HG02938 (cell line): ENCODE measurements at regions not wholly inside any gene's neighbourhood (a gene's known extent, or its start where the extent isn't known, plus 50 kb on each side); places are given as distances from the start of the nearest gene placed in this dataset.

Experiments used
- ATAC-seq: cut with Tn5 transposase; IDR thresholded peaks from one replicate; pipeline ENCODE4 v1.9.1; 2021; ENCODE audit warnings: mild to moderate bottlenecking, moderate library complexity; ENCODE audit not compliant: unreplicated experiment

DNA sequence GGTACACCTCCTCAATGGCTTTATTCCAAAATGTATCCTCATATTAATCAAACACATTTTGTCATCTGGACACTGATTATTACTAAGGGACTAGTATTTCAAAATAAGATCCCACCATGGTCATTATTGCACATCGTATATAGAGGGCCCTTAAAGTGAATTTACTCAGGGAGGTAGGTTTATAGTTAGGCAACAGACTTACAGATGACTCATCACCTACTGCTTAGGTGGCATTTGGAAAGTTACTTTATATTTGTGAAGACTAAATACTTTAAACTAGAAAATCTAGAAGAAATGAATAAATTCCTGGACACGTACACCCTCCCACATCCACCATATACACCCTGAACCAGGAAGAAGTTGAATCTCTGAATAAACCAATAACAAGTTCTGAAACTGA, 353.0 kb downstream of the KCTD12 start:
- no peak for ATAC-seq

DNA sequence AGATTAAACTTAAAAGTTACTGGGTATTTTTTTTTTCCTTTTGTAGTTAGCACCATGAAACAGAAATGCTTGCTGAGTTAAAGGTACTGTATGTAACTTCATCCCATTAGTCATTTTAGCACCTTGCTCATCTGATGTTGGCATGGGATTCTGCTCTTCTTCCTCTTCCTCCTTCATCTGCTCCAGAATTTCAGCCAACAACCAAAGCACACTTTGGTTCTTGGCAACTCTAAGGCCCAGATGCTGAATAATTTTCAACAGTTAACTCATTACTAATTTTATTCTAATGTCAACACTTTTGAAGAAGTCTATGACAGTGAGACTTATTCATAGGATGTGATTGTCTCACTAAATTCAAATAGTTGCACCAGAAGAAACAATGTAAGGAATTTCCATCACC, 359.2 kb downstream of the KCTD12 start:
- ATAC-seq = no peak

DNA sequence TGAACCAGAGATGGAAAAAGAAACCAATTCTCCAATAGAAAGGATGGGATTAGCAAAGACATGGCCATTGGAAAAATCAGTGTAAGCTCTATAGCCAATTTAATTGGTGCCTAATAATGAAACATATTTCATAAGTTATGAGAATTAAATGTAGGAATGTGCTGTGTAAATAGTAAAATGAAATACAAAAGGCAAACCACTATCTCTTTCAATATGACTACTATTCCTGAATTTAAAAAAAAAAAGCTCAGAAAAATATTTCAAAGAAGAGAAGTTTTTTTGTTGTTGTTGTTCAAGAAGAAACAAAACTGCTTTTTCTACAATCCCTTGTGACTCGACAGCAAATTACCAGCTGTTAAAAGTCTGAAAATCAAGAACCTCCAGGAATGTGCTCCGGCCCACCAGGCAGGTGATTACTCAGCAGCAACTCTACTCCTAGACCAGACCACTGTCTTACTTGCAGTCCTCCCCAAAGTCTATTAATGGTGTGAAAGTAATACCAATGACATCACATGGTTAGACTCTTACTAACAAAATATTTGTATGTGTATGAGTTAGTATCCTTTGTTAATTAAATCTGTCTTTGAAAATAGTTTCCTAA, 362.4 kb downstream of the KCTD12 start:
- ATAC-seq = peak; percentile 59

DNA sequence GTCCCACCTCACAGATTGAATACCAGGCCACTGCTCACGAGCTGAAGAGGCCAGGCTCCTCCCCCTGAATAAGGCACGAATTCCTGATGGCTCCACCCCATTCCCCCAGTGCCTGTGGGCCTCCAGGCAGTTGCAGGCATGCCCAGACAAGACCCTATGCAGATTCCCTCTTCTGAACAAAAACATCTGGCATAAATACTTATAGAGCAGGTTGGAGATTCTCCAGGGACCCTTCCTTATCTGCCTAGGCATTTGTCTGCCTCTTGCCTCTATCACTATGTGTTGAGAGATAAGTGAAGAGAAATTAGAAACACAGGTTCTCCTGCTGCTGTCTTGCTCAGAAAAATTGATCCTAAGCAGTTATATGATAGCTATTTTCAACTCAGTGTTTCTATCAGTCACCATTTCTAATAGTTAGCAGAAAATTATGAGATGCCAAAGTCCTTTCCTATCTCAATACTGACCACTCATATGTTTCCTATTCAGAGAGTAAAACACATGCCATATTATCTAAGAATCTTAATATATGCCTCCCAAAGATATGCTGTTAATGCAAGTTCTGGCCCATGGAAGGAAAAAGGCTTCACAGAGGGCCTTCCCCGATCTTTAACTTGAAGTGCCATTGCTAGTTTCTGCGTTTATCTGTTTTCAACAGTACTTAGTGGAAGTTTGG, 364.0 kb downstream of the KCTD12 start:
- ATAC-seq = no peak

DNA sequence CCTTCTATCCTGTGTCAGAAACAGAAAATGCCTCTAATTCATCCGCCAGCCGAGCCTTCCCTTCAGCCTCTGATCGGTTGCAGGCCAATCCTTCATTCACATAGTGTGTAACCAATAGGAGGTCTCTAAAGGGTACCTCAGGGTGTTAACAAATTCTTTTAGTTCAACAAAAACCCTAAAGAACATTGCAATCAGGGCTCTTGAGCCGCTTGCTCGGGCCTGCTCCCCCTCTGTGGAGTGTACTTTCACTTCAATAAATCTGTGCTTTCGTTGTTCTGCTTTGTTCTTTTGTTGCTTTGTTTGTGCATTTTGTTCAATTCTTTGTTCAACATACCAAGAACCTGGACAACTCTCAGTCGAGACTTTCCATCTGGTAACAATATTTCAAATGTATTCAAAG, 366.5 kb downstream of the KCTD12 start:
- ATAC-seq = no peak

DNA sequence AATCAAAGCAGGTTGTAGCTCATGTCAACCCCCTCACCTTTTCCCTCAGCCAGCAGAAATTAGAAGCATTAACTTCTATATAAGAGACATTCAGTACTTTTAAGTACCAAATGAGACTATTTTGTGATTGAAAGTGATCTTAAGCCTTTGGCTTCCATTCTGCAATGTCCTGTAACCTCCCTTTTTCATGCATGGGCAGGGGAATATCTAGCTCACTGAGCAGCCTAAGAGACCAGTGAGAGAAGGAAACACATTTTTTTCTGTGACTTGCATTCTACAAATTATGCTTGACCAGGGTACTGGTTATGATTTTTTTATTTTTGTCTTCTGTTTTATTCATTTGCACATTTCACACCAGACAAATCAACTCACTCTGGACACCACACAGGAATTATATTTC, 369.6 kb downstream of the KCTD12 start:
- no peak for ATAC-seq

DNA sequence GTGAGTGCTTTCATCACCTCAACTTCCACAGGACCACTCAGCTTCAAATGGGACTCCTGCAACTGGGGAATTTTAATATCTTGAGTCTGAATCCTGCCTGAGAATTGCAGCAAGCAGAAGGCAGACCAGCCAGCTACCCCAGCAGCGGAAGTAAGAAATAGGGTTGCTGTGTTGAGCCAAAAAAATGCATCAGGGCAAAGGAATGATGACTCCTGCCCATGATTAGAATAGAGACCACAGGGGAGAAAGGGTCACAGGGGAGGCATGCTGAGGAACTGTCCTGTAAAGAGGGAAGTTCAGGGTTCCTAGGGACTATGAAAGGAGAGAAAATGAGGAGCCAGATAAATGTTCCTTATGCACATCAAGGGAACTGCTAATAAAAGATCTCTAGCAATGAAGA, 370.2 kb downstream of the KCTD12 start:
- ATAC-seq = no peak

DNA sequence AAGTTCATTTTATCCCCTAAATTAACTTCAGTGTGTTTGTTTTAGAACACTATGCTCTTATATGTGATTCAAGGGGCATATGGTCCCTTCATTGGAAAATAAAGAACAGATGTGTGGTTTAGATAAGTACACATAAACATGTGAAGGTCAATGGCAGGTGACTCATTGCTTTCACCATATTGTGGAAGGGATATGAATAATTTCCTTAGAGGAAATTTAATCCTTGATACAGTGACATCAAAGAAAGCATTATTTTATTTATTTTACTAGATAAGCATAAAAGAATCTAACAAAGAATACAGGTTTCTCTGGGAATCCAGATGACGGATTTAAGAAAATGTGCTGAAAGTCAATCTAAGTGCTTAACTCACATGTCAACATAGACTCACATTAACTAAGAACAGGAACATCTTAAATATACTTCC, 373.5 kb downstream of the KCTD12 start:
- ATAC-seq = no peak

DNA sequence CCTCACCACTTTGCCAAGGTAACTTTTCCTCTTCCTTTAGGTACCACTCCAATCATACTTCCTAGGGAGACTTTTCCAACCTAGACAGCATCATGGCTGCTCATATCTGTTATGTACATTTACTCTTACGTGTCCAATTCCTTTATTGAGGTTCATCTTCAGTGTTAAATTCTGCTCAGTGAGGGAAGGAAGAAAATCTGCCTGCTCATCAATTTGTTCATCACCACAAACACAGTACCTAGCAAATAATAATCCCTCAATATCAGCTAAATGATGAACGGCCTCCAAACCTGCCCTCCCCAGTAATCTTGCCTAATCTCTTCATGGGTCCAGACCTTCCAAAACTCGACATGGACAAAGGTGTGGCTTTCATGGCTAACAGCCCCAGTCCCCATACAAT, 380.8 kb downstream of the KCTD12 start:
- no peak for ATAC-seq

DNA sequence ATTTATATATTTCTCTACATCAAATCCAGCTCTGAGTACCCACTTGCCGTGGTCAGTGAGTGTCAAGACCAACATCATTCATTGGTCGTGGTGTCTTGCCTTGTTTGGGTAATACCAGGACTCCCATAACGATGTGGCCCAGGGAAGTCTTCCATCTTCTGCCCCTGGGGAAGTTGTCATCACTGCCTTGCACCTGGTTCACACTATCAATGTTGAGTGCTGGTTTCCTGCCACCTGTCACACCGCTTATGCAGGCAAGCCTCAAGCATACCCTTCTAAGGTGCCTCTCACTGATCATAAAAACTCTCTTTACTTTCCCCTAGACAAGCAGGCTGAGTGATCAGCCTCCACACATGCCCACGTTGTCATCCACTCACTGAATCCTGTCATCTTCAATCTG, 382.4 kb downstream of the KCTD12 start:
- ATAC-seq = no peak

DNA sequence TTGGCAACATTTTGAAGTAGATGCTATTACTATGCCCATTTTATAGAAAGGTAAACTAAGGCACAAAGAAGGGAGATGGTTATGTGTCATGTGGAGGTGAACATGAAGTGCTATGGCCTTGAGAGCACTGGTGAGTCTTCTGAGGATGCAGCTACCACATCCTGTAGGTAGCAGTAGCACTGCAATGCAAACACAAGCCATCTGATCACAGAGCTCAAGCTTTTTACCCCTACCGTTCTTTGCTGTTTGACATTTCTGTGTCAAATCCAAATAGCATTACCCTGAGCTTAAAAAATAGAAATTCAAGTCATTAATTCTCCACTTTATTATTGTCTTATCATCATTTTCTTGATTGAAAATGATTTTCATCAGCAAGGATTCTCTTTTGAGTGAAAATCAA, 382.9 kb downstream of the KCTD12 start:
- no peak for ATAC-seq

DNA sequence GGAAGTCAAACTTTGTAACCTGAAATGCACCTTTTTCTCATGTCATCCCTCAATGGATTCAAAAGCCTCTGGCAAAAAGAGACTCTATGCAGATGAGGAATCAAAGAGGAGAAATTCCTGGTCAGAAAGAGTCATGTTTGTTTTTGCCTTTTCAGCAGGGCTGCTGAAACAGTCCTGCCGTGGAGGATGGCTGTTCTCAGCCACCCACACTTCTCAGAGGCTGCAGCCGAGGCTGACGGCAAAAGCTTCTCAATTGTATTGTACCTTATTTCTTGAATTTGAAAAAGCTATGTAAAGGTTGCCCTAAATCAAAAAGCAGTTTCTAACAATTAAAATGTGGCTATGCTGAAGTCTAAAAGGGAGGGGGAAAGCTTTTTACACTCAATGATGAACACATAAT, 385.3 kb downstream of the KCTD12 start:
- no peak for ATAC-seq

DNA sequence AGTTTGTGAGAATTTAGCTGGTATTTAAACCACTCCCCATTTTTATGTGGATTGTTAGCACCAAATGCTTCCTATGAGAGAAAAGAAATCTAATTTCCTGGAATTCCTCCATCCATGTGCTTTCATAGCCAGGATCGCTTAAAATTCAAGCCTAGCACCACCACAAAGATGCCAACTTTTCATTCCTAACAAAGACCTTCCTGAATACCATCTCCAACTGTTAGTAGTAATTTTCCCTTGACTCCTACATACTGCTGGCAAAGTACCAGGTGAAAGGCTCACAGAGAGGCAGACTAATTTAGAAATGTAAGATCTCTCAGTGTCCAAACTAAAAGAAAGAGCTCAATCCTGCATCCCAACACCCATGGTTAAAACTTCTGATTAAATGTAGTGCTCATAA, 386.3 kb downstream of the KCTD12 start:
- ATAC-seq = no peak

DNA sequence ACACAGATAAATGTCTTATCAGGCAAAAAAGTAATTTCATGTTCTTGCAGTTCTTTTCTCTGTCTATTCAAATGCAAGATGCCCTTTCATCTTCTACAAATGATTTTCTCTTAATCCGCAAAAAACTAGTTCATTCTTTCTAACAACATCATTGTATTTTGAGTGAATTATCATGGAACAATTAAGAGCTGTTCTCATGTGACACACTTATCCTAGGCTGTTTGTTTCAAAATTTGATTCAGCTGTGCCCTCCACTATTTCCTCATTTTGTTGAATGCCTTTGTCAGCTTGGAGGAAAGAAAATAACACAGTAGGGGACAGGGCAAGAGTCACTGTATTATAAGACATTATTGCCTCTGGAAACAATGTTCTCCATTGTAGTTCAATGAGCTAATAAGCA, 396.9 kb downstream of the KCTD12 start:
- ATAC-seq = no peak

DNA sequence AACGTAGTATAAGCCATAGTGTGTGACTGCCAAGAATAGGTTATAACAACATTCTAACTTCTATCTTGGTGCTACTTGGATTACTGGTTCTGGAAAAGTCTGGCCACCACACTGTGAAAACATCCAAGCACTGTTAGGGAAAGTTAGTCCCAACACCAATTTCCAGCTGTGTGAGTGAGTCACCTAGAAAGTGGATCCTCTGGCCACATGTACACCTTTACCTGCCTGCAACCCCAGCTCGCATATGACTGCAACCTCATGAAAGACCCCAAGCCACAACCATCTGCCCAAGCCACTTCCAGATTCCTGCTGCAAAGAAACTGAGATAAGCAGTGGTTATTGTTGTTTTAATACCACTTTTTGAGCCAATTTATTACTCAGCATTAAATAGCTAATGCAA, 404.5 kb downstream of the KCTD12 start:
- ATAC-seq = no peak

DNA sequence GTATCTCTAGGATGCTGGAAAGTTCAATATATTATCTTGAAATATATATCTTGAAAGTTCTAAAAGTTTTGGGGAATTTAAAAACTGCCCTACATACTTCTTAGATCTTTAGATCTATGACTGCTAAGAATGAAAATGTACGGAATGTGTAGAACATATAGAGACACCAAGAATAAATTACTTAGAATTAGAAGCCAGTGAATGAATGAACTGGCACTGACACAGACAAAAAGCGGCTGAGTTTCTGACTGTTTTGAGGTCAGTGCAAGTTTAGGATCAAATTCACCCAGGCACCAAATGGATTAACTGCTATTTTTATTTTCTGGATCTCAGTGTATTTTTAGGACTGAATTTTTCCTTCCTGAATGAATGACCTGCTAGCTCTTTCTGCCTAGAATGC, 411.2 kb downstream of the KCTD12 start:
- no peak for ATAC-seq

DNA sequence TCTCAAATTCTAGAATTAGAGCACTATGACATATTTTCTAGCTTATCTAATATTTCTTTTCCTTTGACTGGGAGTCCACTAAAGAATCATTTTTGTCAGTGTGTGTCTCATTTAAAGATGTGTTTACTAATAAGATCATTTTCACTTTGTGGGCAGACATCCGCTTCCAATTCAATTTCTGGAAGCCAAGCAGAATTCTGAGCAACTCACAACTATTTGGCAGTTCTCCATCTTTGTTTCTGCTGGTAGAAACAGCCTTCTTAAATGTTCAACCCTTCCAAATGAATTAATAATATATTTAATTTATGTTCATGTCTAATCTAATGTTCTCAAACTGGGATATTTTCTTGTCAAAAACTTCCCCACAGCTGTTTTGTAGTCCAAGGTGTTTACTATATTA, 411.8 kb downstream of the KCTD12 start:
- ATAC-seq = no peak

DNA sequence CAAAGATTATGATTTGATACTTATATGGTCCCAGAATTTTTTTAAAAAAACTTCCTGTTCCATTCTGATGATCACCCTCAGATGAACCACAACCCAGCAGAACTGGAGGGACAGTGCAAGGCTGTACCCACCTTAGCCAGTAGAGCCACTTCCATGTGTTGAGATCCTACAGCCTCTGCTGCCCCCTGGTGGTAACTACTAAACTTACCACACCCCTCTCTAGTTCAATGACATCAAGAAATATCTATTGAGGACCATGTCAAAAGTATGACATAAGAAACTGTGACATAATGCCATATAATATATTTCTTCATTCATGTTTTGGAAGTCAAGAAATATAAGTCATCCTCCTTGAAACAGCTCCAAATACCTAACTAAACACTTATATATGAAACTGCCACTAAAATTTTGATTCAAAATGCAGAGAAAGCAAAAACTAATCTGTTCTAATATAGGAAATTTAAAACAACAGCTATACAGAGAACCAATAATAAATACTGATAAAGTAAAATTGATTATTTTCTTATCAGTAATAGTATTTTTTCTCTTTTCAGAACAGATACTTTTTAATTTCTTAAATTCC, 412.6 kb downstream of the KCTD12 start:
- peak; percentile 100 for ATAC-seq

DNA sequence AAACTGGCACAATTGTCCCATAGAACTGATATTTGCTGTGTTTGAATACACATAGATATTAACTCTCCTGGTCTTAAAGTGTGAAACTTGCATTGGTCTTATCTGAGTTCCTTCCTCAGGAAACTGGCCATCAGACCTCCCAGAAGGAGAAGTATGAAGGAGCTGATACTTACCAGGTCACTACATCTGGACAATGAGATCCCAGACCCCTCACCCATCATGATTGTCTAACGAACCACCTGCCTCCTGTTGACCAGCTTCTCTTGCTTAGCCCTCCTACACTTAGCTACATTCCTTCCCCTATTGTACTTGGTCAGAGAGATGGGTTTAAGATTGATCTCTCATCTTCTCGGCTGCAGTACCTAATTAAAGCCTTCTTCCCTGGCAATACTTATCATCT, 413.3 kb downstream of the KCTD12 start:
- ATAC-seq = no peak

DNA sequence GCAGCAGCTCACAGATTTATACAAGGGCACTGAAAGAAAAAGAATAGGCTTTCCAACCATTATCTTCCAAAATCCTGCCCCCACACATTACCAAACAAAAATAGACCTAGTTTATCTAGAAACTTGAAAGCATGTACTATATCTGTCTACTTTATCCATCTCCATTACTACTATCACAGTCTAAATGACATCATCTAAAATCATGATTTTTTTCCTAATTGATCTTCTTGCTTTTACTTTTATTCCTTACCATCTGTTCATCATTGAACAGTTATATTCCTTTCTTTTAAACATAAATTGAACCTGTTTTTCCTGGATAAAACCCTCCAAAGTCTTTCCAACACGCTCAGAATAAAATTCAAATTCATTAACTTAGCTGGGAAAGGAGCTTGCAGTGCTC, 414.7 kb downstream of the KCTD12 start:
- ATAC-seq = no peak

DNA sequence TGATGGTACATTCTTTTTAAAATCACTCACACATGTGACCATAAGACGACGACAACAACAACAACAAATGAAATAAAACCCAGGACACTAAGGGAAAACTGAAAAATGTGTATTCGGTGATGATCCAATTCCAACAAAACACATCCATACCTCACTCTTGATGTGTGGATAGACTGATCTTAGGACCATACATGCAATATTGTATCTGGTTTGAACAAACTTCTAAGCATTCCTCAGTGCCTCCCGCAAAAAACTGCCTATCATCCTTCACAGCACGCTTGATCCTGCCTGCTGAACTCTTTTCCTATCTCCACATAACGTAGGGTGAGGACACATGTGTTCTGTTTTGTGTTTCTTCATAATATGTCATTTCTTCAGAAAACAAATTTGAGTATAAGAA, 415.2 kb downstream of the KCTD12 start:
- no peak for ATAC-seq

DNA sequence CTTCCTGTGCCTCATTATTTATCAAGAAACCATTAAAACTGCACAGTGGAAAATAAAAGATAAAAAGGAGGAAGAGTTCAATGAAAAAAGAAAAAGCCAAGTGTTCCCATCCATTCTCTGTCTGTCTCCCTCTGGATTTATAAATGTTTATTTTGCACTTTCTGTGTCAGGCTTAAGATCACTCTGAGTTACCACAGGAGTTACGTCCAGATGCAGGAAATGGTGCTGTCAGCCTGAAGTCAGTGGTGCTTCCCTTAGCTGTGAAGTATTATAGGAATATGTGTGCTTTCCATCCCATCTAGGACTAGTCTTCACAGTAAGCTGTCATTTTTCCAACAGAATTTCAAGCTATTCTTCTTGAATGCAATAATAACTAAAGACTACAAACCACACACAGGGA, 420.2 kb downstream of the KCTD12 start:
- no peak for ATAC-seq

DNA sequence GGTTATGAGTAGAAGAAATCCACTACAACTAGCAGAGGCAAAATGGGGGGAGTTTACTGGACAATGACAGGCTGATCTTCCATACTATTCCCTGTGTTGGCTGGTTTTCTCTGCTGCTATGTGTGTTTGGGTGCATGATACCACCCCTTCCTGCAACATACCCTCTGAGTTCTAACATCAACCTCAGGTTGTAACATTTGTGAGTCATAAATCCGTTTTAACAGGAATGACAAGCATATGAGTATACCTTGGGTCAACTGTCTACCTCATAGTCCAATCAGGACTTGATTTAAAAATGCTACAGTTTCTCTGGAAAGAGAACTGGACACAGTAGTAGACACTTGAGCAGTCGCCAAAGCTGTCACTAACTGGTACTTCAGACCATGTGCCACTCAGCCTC, 422.9 kb downstream of the KCTD12 start:
- ATAC-seq = no peak
